GM21825 (cell line): ENCODE measurements at regions not wholly inside any gene's neighbourhood (a gene's known extent, or its start where the extent isn't known, plus 50 kb on each side); places are given as distances from the start of the nearest gene placed in this dataset.
"Not testable (repeated sequence)": the region's sequence is repeated elsewhere in the genome, so short reads cannot be mapped to it uniquely, and the experiment has no call there.

Source experiments
- ATAC-seq: cut with Tn5 transposase; IDR thresholded peaks from one replicate; pipeline ENCODE4 v1.9.1; 2021; ENCODE audit warnings: mild to moderate bottlenecking, moderate library complexity; ENCODE audit not compliant: unreplicated experiment

GRCh38 chr5:154653764-154654485 lies 101.3 kb upstream of the LARP1 start:
- ATAC-seq = no peak

GRCh38 chr5:154653418-154653763 lies 101.8 kb upstream of the LARP1 start:
- no peak for ATAC-seq

GRCh38 chr5:154652746-154653417 lies 102.3 kb upstream of the LARP1 start:
- no peak for ATAC-seq

- ATAC-seq = not testable (repeated sequence)
Measured at GRCh38 chr5:154651795-154652194, 103.4 kb upstream of the LARP1 start.

- no peak for ATAC-seq
Measured at GRCh38 chr5:154648706-154649105, 106.5 kb upstream of the LARP1 start.

- no peak for ATAC-seq
Measured at GRCh38 chr5:154648229-154648628, 106.9 kb upstream of the LARP1 start.

- no peak for ATAC-seq
Measured at GRCh38 chr5:154647761-154648145, 107.4 kb upstream of the LARP1 start.

- peak; percentile 55 for ATAC-seq
Measured at GRCh38 chr5:154647114-154647760, 107.9 kb upstream of the LARP1 start.

- ATAC-seq = peak; percentile 9
Measured at GRCh38 chr5:154646745-154647113, 108.4 kb upstream of the LARP1 start.

- no peak for ATAC-seq
Measured at GRCh38 chr5:154644745-154645411, 110.3 kb upstream of the LARP1 start.

- ATAC-seq = no peak
Measured at GRCh38 chr5:154642499-154643245, 112.5 kb upstream of the LARP1 start.

GRCh38 chr5:154640213-154640831 lies 114.9 kb upstream of the LARP1 start:
- not testable (repeated sequence) for ATAC-seq

- ATAC-seq = not testable (repeated sequence)
Measured at GRCh38 chr5:154636786-154637185, 118.4 kb upstream of the LARP1 start.

- ATAC-seq = not testable (repeated sequence)
Measured at GRCh38 chr5:154636271-154636670, 118.9 kb upstream of the LARP1 start.

- not testable (repeated sequence) for ATAC-seq
Measured at GRCh38 chr5:154633744-154634143, 121.4 kb upstream of the LARP1 start.

GRCh38 chr5:154631141-154631540 lies 124.0 kb upstream of the LARP1 start:
- no peak for ATAC-seq

- no peak for ATAC-seq
Measured at GRCh38 chr5:154630410-154630809, 124.8 kb upstream of the LARP1 start.

- ATAC-seq = no peak
Measured at GRCh38 chr5:154628685-154629084, 126.5 kb upstream of the LARP1 start.

GRCh38 chr5:154627698-154628678 lies 127.2 kb upstream of the LARP1 start:
- no peak for ATAC-seq
